ENCODE measurements at regions not wholly inside any gene's neighbourhood (a gene's known extent, or its start where the extent isn't known, plus 50 kb on each side); places are given as distances from the start of the nearest gene placed in this dataset.

DNA sequence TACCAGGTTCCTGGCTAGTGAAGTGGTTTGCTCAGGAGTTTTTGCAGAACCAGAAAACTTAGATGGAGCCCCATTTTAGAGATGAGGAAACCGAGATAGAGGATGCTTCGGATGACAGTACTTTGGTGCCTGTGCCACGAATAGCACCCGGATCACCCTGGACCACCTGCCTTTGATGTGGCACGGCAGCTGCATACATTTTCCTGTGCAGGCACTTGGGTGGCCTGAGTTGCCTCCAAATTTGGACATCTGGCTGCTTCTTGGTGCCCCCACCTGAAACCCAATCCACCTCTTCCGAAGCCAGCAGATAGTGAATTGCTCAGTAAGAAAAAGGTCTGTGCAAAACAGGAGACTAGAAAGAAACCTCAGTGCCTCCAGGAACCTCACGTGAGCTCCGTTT, 140.6 kb upstream of the ID2 start:
- TF ChIP-seq, protein P1, sequence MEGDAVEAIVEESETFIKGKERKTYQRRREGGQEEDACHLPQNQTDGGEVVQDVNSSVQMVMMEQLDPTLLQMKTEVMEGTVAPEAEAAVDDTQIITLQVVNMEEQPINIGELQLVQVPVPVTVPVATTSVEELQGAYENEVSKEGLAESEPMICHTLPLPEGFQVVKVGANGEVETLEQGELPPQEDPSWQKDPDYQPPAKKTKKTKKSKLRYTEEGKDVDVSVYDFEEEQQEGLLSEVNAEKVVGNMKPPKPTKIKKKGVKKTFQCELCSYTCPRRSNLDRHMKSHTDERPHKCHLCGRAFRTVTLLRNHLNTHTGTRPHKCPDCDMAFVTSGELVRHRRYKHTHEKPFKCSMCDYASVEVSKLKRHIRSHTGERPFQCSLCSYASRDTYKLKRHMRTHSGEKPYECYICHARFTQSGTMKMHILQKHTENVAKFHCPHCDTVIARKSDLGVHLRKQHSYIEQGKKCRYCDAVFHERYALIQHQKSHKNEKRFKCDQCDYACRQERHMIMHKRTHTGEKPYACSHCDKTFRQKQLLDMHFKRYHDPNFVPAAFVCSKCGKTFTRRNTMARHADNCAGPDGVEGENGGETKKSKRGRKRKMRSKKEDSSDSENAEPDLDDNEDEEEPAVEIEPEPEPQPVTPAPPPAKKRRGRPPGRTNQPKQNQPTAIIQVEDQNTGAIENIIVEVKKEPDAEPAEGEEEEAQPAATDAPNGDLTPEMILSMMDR (IDR thresholded peaks at IDR 0.05; ENCODE audit: low read depth, low read length, poor library complexity, severe bottlenecking) = no peak
- TF ChIP-seq EZH2phosphoT487 (IDR thresholded peaks at IDR 0.05; ENCODE audit: borderline replicate concordance, low read length) = no peak

Data from DOHH2 (cell line).